IPS-15b (cell line): ENCODE measurements at regions not wholly inside any gene's neighbourhood (a gene's known extent, or its start where the extent isn't known, plus 50 kb on each side); places are given as distances from the start of the nearest gene placed in this dataset.

Experiments
- H3K27me3 ChIP-seq: one replicate; pipeline ENCODE4 v1.6.1; 2013; ENCODE audit warnings: low read length; ENCODE audit not compliant: control insufficient read depth, insufficient read depth
- H3K36me3 ChIP-seq: one replicate; pipeline ENCODE4 v1.6.1; 2013; ENCODE audit warnings: low read length; ENCODE audit not compliant: control insufficient read depth, insufficient read depth
- H3K4me1 ChIP-seq: one replicate; pipeline ENCODE4 v1.6.1; 2013; ENCODE audit warnings: mild to moderate bottlenecking, low read length; ENCODE audit not compliant: control insufficient read depth, insufficient read depth
- H3K4me3 ChIP-seq: one replicate; pipeline ENCODE4 v1.5.1; 2013; ENCODE audit warnings: low read depth, low read length
- H3K9ac ChIP-seq: one replicate; pipeline ENCODE4 v1.6.1; 2013; ENCODE audit warnings: low read depth, mild to moderate bottlenecking, low read length
- H3K9me3 ChIP-seq: one replicate; pipeline ENCODE4 v1.6.1; 2013; ENCODE audit warnings: mild to moderate bottlenecking, low read length; ENCODE audit not compliant: control insufficient read depth, insufficient read depth

DNA sequence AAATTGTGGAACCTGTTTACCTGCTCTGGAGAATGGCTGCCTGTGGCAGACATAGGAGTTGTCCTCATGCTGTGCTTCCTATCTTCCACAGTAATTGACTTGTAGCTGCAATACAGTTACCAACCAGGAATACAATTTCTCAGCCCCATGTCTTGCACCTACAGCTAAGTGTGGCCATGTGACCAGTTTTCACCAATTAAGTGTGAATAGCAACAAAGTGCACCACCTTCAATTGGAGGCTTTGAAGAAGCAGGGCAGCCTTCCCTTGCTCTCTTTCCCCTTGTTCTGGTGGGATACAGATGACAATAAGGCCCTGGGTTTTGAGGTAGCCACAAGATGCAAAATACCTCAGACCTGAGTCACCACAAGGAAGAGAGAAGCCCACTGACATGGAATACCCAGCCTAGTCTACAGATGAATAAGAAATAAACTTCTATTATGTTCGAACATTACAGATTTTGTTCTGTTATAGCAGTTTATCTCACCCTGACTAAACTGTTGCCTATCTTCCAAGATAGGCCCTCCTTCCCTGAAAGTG, 70.2 kb upstream of the S1PR1 start:
- Histone ChIP-seq H3K4me3 (no peak overlapping the region), H3K9ac (no peak overlapping the region), H3K36me3 (no peaks in the 10 kb centered on the region), H3K4me1 (peaks cover 4% of the 10 kb centered on the region), H3K9me3 (no peaks in the 10 kb centered on the region), H3K27me3 (no peaks in the 10 kb centered on the region)

DNA sequence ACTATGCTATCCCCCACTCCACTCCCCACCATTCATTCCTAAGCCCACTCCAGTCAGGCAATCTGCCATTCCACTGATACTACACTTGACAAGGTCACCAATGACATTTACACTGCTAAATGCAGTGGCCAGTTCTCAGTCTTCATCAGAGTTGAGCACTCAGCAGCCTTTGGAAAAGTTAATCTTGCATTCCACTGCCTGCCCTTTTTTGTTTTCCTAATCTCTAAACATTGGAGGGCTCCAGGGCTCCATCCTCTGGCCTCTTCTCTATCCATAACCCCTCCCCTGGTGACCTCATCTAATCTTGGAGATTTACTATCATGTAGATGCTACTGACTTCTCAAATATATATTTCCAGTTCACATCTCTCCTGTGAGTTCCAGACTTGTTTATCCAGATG, 70.9 kb upstream of the S1PR1 start:
- Histone ChIP-seq H3K36me3 (no peaks in the 10 kb centered on the region), H3K4me1 (peaks cover 4% of the 10 kb centered on the region)

GRCh38 chr1:101165532-101165931, 71.3 kb upstream of the S1PR1 start:
- H3K4me3 ChIP-seq: no peak overlapping the region
- no peaks in the 10 kb centered on the region for H3K9me3 ChIP-seq
- H3K36me3 ChIP-seq: no peaks in the 10 kb centered on the region
- peaks cover 4% of the 10 kb centered on the region for H3K4me1 ChIP-seq
- H3K27me3 ChIP-seq: no peaks in the 10 kb centered on the region
- H3K9ac ChIP-seq: no peak overlapping the region

More for the DNA sequence above, 70.9 kb upstream of the S1PR1 start:
- Histone ChIP-seq H3K4me3 (no peak overlapping the region), H3K9ac (no peak overlapping the region), H3K9me3 (no peaks in the 10 kb centered on the region), H3K27me3 (no peaks in the 10 kb centered on the region)

GRCh38 chr1:101164776-101165175, 72.0 kb upstream of the S1PR1 start:
- H3K27me3 ChIP-seq: no peaks in the 10 kb centered on the region
- no peak overlapping the region for H3K9ac ChIP-seq
- peaks cover 4% of the 10 kb centered on the region for H3K4me1 ChIP-seq
- H3K9me3 ChIP-seq: no peaks in the 10 kb centered on the region
- no peak overlapping the region for H3K4me3 ChIP-seq
- no peaks in the 10 kb centered on the region for H3K36me3 ChIP-seq

DNA sequence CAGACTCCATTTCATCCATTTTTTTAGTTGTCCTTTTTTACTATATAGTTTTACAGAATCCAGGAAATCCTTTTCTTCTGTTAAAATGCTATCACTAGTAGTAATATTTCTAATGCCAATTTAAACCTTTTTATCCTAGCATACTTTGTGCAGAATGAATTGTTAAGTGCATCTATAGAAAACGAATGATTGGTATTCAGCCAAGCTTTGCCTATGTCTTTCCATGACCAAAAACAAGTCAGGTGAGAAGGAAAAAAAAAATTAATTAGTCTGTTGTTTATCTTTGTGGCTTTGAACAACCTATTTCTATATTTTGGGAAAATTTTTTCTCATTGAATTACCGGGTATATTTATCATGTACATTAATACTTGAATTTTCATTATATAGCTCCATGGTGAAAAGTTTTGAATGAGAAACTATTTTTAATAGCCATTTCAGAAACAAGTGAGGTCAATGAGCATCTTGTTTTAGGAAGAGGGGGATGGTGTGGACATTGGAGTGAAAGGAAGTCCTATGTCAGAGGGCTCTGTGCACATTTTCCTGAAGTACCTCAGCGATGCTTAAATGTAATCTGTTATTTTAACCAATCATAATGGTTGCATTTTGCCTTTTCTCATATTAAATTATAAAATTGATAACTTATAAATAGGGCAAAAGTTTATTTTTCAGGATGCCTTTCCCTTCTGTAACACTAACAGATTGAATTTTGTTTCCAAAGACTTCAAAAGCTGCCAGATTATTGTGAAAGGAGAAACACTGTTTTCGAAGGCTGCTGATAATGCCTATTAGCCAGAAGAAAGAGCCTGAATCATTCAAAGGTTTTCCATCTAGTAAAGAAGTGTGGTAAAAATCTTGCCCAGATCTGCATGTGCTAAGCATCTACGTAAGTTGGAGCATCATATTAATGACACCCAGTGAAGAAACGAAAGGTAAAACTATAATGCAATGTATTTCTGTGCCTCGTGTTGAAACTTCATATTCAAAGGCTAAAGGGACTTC, 73.8 kb upstream of the S1PR1 start:
- Histone ChIP-seq H3K36me3 (no peaks in the 10 kb centered on the region), H3K9me3 (no peaks in the 10 kb centered on the region), H3K4me1 (peaks cover 4% of the 10 kb centered on the region), H3K4me3 (no peak overlapping the region), H3K9ac (no peak overlapping the region), H3K27me3 (no peaks in the 10 kb centered on the region)

DNA sequence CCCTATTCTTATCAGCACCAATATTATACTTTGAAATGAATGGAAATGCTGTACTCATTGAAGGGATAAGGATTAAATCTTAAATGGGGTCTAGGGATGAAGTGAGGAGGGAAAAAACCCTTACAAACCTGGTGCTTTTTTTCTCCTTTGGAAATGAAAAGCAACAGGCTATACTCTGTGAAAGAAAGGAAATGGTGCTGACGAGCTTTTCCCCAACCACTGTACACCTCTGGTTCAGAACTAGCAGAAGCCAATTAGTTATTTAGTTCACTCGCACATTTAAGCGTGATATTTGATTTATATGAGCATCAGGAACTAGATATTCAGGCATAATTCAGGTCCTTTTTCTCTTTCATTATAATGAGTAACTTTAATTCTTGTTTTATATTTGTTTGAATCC, 74.5 kb upstream of the S1PR1 start:
- no peaks in the 10 kb centered on the region for H3K36me3 ChIP-seq
- H3K4me1 ChIP-seq: peaks cover 4% of the 10 kb centered on the region
- no peak overlapping the region for H3K9ac ChIP-seq
- no peak overlapping the region for H3K4me3 ChIP-seq
- H3K9me3 ChIP-seq: no peaks in the 10 kb centered on the region
- H3K27me3 ChIP-seq: no peaks in the 10 kb centered on the region

GRCh38 chr1:101161619-101162018, 75.2 kb upstream of the S1PR1 start:
- Histone ChIP-seq H3K4me1 (peaks cover 4% of the 10 kb centered on the region), H3K9me3 (no peaks in the 10 kb centered on the region), H3K27me3 (no peaks in the 10 kb centered on the region), H3K9ac (no peak overlapping the region), H3K4me3 (no peak overlapping the region), H3K36me3 (no peaks in the 10 kb centered on the region)

GRCh38 chr1:101158424-101158823, 78.4 kb upstream of the S1PR1 start:
- no peak overlapping the region for H3K9ac ChIP-seq

DNA sequence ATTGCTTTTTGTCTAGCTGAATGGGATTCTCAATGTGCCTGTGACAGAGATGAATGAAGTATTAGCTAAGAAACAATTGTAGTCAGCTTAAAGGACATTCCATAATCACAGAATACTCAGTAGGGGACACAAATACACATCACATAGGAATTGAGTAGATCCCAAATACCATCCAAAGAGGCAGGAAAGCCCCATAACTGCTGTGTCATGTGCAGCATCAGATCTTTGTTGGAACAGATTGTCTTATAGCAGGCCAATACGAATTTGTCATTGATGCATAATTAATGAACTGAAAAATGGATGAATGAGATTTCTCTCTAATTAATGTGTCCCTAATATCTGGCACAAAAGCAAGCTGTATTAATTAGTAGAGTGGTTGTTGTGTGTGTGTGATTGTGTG, 82.3 kb upstream of the S1PR1 start:
- Histone ChIP-seq H3K4me3 (no peak overlapping the region), H3K36me3 (no peaks in the 10 kb centered on the region), H3K27me3 (no peaks in the 10 kb centered on the region), H3K9ac (no peak overlapping the region), H3K4me1 (no peaks in the 10 kb centered on the region), H3K9me3 (no peaks in the 10 kb centered on the region)

More at GRCh38 chr1:101158424-101158823, 78.4 kb upstream of the S1PR1 start:
- no peaks in the 10 kb centered on the region for H3K27me3 ChIP-seq
- no peaks in the 10 kb centered on the region for H3K4me1 ChIP-seq
- H3K4me3 ChIP-seq: no peak overlapping the region
- H3K9me3 ChIP-seq: no peaks in the 10 kb centered on the region
- no peaks in the 10 kb centered on the region for H3K36me3 ChIP-seq

GRCh38 chr1:101153692-101154091, 83.1 kb upstream of the S1PR1 start:
- H3K36me3 ChIP-seq: no peaks in the 10 kb centered on the region
- no peaks in the 10 kb centered on the region for H3K27me3 ChIP-seq
- H3K4me3 ChIP-seq: no peak overlapping the region
- H3K9ac ChIP-seq: no peak overlapping the region
- no peaks in the 10 kb centered on the region for H3K9me3 ChIP-seq
- H3K4me1 ChIP-seq: no peaks in the 10 kb centered on the region

DNA sequence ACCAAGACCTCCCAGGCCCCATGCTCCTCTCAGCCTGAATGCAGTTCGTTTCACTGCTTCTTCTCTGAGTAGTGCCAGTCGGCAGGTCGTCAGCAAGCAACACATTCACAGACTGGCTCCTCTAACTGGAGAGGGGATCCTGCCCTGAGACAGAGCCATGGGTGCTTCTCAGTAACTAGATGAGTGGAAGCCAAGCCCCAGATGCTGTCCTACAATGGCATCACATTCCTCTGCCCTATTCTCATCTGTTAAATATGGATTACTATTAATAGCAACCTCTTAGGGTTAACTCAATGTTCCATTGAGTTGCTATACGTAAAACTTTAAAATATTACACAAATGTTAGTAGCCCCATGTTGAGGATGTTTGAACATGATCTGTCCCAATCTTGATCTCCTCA, 84.2 kb upstream of the S1PR1 start:
- H3K9me3 ChIP-seq: no peaks in the 10 kb centered on the region
- H3K4me3 ChIP-seq: no peak overlapping the region
- no peaks in the 10 kb centered on the region for H3K27me3 ChIP-seq
- no peak overlapping the region for H3K9ac ChIP-seq
- no peaks in the 10 kb centered on the region for H3K4me1 ChIP-seq
- H3K36me3 ChIP-seq: no peaks in the 10 kb centered on the region

GRCh38 chr1:101151286-101151685, 85.5 kb upstream of the S1PR1 start:
- no peaks in the 10 kb centered on the region for H3K27me3 ChIP-seq
- no peaks in the 10 kb centered on the region for H3K4me1 ChIP-seq
- H3K36me3 ChIP-seq: no peaks in the 10 kb centered on the region
- H3K9me3 ChIP-seq: no peaks in the 10 kb centered on the region
- H3K4me3 ChIP-seq: no peak overlapping the region
- no peak overlapping the region for H3K9ac ChIP-seq
